ENCODE measurements at regions not wholly inside any gene's neighbourhood (a gene's known extent, or its start where the extent isn't known, plus 50 kb on each side); places are given as distances from the start of the nearest gene placed in this dataset.
"Not testable (repeated sequence)": the region's sequence is repeated elsewhere in the genome, so short reads cannot be mapped to it uniquely, and the experiment has no call there.

- H3K4me3 Mint-ChIP-seq, result no peak overlapping the region
- H3K27me3 Mint-ChIP-seq, result peaks cover 19% of the 10 kb centered on the region
- H3K9me3 Mint-ChIP-seq, result peaks cover 2% of the 10 kb centered on the region
- no peak for DNase-seq
- no peaks in the 10 kb centered on the region for H3K4me1 Mint-ChIP-seq
- no peaks in the 10 kb centered on the region for H3K36me3 Mint-ChIP-seq
- H3K27ac Mint-ChIP-seq, result no peak overlapping the region
Measured at GRCh38 chr19:41495589-41495988, 52.6 kb downstream of the ERICH4 start.

GRCh38 chr19:41499899-41500298 lies 56.9 kb downstream of the ERICH4 start:
- no peak overlapping the region for H3K27ac Mint-ChIP-seq
- DNase-seq, result no peak
- peaks cover 33% of the 10 kb centered on the region for H3K27me3 Mint-ChIP-seq
- H3K4me3 Mint-ChIP-seq, result no peak overlapping the region
- H3K9me3 Mint-ChIP-seq, result no peaks in the 10 kb centered on the region
- H3K36me3 Mint-ChIP-seq, result no peaks in the 10 kb centered on the region
- peaks cover 3% of the 10 kb centered on the region for H3K4me1 Mint-ChIP-seq

DNA sequence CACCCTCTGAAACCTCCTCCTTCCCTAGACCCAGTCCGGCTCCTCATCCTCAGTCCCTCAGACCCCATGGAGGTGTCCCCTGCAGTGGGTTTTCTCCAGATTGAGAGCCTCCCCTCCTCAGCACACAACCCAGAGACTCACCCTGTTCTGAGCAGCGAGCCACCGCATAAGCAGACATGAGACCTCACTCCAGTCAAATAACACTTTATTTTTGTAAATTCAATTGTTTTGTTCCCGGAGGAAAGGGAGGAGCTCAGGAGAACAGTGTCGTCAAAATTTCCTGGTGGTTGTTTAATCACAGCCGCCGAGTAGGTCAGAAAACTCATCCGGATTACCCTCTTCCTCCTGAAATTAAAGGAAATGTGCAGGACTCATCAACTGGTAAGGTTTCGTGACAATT lies 57.5 kb downstream of the ERICH4 start:
- H3K4me3 Mint-ChIP-seq, result no peak overlapping the region
- no peak for DNase-seq
- no peaks in the 10 kb centered on the region for H3K9me3 Mint-ChIP-seq
- H3K36me3 Mint-ChIP-seq, result no peaks in the 10 kb centered on the region
- H3K27ac Mint-ChIP-seq, result no peak overlapping the region
- H3K27me3 Mint-ChIP-seq, result peaks cover 38% of the 10 kb centered on the region
- peaks cover 3% of the 10 kb centered on the region for H3K4me1 Mint-ChIP-seq

GRCh38 chr19:41501854-41502253 lies 58.9 kb downstream of the ERICH4 start:
- Mint-ChIP-seq H3K4me3 (no peak overlapping the region), H3K27me3 (peaks cover 46% of the 10 kb centered on the region), H3K36me3 (no peaks in the 10 kb centered on the region), H3K4me1 (peaks cover 3% of the 10 kb centered on the region), H3K9me3 (no peaks in the 10 kb centered on the region), H3K27ac (no peak overlapping the region)
- no peak for DNase-seq

- Mint-ChIP-seq H3K36me3 (no peaks in the 10 kb centered on the region), H3K4me1 (peaks cover 3% of the 10 kb centered on the region), H3K4me3 (no peak overlapping the region), H3K9me3 (peaks cover 1% of the 10 kb centered on the region), H3K27ac (no peak overlapping the region), H3K27me3 (peaks cover 34% of the 10 kb centered on the region)
- no peak for DNase-seq
Measured at GRCh38 chr19:41505105-41505504, 62.1 kb downstream of the ERICH4 start.

DNA sequence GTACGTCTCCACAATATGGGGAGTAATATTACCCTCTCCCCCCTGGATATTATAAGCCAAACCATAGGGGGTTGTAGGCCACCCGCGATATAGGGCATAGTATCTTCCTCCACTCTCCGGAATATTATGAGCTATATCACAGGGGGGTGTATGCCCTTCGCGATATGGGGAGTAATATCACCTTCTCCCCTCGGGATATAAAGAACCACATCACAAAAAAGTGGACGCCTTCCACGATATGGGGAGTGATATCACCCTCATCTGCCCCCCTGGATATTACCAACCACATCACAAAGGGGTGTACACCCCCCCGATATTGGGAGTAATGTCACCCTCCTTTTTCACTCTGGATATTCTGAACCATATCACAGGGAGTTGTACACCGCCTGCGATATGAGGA lies 65.5 kb upstream of the CEACAM21 start:
- Mint-ChIP-seq H3K36me3 (no peaks in the 10 kb centered on the region), H3K9me3 (peaks cover 3% of the 10 kb centered on the region), H3K27me3 (peaks cover 29% of the 10 kb centered on the region), H3K4me3 (no peak overlapping the region), H3K4me1 (no peaks in the 10 kb centered on the region), H3K27ac (no peak overlapping the region)
- DNase-seq, result no peak

DNA sequence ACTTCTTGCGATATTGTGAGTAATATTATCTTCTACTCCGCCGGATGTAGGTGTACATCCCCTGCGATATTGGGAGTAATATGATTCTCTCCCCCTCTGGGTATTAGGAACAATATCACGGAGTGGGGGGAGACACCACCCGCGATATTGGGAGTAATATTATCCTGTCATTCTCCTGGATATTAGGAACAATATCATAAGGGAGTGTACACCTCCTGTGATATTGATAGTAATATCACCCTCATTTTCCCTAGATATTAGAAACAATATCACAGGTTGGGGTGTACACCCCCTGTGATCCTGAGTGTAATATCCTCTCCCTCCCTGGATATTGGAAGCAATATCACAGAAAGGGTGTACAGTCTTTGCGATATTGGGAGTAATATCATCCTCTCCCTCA lies 64.3 kb upstream of the CEACAM21 start:
- no peak for DNase-seq
- Mint-ChIP-seq H3K4me1 (peaks cover 6% of the 10 kb centered on the region), H3K27ac (no peak overlapping the region), H3K36me3 (no peaks in the 10 kb centered on the region), H3K27me3 (peaks cover 31% of the 10 kb centered on the region), H3K4me3 (no peak overlapping the region), H3K9me3 (peaks cover 3% of the 10 kb centered on the region)

- Mint-ChIP-seq H3K36me3 (no peaks in the 10 kb centered on the region), H3K4me3 (no peak overlapping the region), H3K27me3 (peaks cover 36% of the 10 kb centered on the region), H3K4me1 (peaks cover 13% of the 10 kb centered on the region), H3K27ac (no peak overlapping the region), H3K9me3 (peaks cover 1% of the 10 kb centered on the region)
- DNase-seq, result no peak
Measured at GRCh38 chr19:41515015-41515652, 60.8 kb upstream of the CEACAM21 start.

GRCh38 chr19:41516292-41517171 lies 59.4 kb upstream of the CEACAM21 start:
- peaks cover 28% of the 10 kb centered on the region for H3K27me3 Mint-ChIP-seq
- H3K27ac Mint-ChIP-seq, H3K9me3 Mint-ChIP-seq, DNase-seq, H3K36me3 Mint-ChIP-seq: not testable (repeated sequence)
- H3K4me3 Mint-ChIP-seq, result peak overlapping the region; percentile 43
- peaks cover 23% of the 10 kb centered on the region for H3K4me1 Mint-ChIP-seq

DNA sequence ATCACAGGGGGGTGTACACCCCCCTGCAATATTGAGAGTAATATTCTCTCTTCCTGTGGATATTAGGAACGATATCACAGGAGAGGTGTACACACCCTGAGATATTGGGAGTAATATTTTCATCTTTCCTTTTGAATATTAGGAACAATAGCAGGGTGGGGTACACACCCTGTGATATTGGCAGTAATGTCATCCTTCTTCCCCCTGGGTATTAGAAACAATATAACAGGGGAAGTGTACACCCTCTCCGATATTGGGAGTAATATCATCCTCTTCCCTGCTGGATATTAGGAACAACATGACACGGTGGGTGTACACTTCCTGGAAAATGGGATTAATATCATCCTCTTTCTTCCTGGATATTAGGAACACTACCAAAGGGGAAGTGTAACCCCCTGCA lies 57.8 kb upstream of the CEACAM21 start:
- Mint-ChIP-seq H3K36me3 (peaks cover 2% of the 10 kb centered on the region), H3K27me3 (peaks cover 25% of the 10 kb centered on the region), H3K4me1 (peaks cover 29% of the 10 kb centered on the region), H3K9me3 (no peaks in the 10 kb centered on the region), H3K27ac (no peak overlapping the region), H3K4me3 (no peak overlapping the region)
- DNase-seq, result no peak

DNA sequence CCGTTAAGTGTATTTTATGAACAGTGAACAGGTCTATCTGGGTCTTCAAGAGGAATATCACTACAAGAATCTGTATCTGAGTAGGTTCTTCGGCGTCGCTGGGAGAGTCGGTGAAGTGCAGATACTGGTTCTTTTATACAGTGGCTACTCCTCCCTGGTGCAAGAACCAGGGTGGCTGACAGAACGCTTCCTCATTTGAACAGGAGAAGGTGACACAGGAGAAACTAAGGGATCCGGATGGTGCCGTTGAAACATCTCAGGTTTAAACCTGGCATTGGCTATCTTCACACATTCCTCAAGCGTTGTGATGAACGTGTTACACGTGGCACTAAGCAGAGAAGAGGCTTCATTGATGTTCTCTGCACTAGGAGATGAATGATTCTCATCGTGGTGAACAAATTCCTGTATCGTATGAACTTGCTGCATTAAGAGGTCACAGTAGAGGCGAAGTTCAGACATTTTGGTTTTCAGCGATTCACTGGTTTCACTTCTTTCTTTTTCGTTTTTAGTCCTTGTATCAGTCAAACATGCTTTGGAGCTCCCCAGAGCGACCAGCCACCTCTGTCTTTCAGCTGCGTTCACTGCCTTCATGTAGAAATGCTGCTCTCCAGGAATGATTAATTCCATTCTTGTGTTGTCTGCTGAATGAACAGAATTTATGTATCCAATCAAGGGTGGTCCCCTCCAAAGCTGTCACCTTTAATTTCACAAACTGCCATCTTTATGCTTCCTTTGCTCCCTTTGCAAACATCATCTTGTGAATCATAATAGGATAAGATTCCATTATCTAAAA lies 54.6 kb upstream of the CEACAM21 start:
- Mint-ChIP-seq H3K4me1 (peaks cover 25% of the 10 kb centered on the region), H3K4me3 (peak overlapping the region; percentile 73), H3K27ac (peak overlapping the region; percentile 91), H3K27me3 (peaks cover 11% of the 10 kb centered on the region)
- not testable (repeated sequence) for DNase-seq, H3K9me3 Mint-ChIP-seq, H3K36me3 Mint-ChIP-seq

- DNase-seq, result peak; percentile 60
- Mint-ChIP-seq H3K9me3 (no peaks in the 10 kb centered on the region), H3K27ac (peak overlapping the region; percentile 91), H3K27me3 (peaks cover 8% of the 10 kb centered on the region), H3K36me3 (peaks cover 2% of the 10 kb centered on the region), H3K4me1 (peaks cover 19% of the 10 kb centered on the region), H3K4me3 (peak overlapping the region; percentile 79)
Measured at GRCh38 chr19:41521931-41522555, 53.9 kb upstream of the CEACAM21 start.

DNA sequence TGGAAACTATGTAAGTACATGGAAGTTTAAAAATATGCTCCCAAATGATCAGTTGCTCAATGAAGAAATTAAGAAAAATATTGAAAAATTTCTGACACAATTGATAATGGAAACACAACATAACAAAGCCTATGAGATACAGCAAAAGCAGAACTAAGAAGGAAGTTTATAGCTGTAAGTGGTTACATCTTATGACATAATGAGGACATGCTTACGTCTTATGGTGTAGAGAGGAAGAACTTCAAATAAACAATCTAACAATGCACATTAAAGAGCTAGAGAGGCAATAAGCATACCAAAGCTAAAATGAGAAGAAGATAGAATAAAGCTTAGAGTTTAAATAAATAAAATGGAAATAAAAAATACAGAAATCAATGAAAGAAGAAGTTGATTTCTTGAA lies 50.0 kb upstream of the CEACAM21 start:
- peaks cover 26% of the 10 kb centered on the region for H3K9me3 Mint-ChIP-seq
- no peak overlapping the region for H3K27ac Mint-ChIP-seq
- peaks cover 32% of the 10 kb centered on the region for H3K4me1 Mint-ChIP-seq
- no peak for DNase-seq
- no peak overlapping the region for H3K4me3 Mint-ChIP-seq
- peaks cover 3% of the 10 kb centered on the region for H3K27me3 Mint-ChIP-seq
- peaks cover 23% of the 10 kb centered on the region for H3K36me3 Mint-ChIP-seq
